ENCODE measurements at regions not wholly inside any gene's neighbourhood (a gene's known extent, or its start where the extent isn't known, plus 50 kb on each side); places are given as distances from the start of the nearest gene placed in this dataset.

DNA sequence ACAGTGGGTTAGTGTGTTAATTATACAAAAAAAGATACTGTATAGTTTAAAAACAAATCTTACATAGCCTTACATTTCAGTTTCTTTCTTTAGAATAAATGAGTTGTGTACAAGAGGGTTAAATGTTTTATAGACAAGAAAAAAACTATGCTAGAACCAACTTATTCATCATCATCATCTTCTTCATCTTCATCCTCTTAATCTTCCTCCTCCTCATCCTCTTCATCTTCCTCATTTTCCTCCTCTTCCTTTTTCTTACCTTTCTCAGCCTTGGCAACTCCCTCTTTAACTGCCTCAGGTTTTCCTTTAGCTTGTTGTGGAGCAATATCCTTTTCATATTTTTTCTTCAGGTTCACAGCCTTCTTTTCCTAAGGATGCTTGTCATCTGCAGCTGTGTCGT is 53.7 kb downstream of the RPS12 start:
- Histone ChIP-seq H3K27me3 (ENCODE audit: control insufficient read depth, insufficient read depth, low read length) (no peaks in the 10 kb centered on the region), H3K4me1 (ENCODE audit: control insufficient read depth, insufficient read depth, low read length) (no peaks in the 10 kb centered on the region), H3K4me3 (ENCODE audit: low read depth, low read length) (no peak overlapping the region), H3K27ac (ENCODE audit: low read depth, low read length) (no peak overlapping the region), H3K36me3 (ENCODE audit: control insufficient read depth, insufficient read depth, low read length) (no peaks in the 10 kb centered on the region), H3K9me3 (ENCODE audit: control insufficient read depth, insufficient read depth, low read length) (no peaks in the 10 kb centered on the region)
- no peak for DNase-seq (ENCODE audit: low read depth in 4 of 6, low spot score in 6 of 6)
- no CpG with 5 or more reads among the region's 1 CpG for WGBS (ENCODE audit: insufficient coverage)

DNA sequence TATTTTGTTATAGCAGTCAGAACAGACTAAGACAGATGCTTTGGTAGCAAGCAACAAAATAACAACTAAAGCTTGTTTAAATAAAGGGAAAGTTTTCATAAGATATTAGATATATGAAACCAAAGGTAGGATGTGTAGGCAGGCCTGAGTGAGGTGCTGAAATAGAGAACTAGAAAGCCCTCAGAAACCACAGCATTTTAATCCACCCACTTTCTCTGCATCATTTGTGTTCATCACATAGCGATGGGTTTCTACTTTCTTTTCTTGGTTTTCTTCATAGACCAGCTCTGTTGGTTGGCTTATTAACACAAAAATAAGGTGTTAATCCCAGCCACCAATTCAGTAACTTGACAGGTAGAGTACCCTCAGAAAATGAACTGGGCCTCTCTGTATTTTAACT is 58.6 kb downstream of the RPS12 start:
- H3K27me3 ChIP-seq (ENCODE audit: control insufficient read depth, insufficient read depth, low read length) = no peaks in the 10 kb centered on the region
- DNase-seq (ENCODE audit: low read depth in 4 of 6, low spot score in 6 of 6) = no peak
- H3K9me3 ChIP-seq (ENCODE audit: control insufficient read depth, insufficient read depth, low read length) = peaks cover 3% of the 10 kb centered on the region
- H3K4me1 ChIP-seq (ENCODE audit: control insufficient read depth, insufficient read depth, low read length) = no peaks in the 10 kb centered on the region
- no peak overlapping the region for H3K27ac ChIP-seq (ENCODE audit: low read depth, low read length)
- H3K36me3 ChIP-seq (ENCODE audit: control insufficient read depth, insufficient read depth, low read length) = no peaks in the 10 kb centered on the region
- H3K4me3 ChIP-seq (ENCODE audit: low read depth, low read length) = no peak overlapping the region
- WGBS (ENCODE audit: insufficient coverage) = no CpG with 5 or more reads among the region's 1 CpG

DNA sequence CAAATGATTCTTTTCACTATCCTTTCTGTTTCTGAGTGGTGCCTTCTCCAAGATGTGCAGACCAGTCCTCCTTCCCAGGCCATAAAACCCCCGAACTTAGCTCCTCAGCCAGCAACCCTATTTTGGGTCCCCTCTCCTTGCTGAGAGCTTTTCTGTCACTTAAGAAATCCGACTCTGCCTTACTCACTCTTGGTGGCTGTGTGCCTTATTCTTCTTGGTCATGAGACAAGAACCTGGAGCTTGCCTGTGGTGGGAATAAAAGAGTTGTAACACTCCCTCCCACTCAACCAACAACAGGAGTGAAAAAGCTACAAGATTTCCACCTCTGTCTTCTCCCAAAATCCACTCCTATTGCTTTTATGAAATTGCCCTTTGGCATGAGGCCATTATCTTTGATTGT is 62.6 kb downstream of the RPS12 start:
- Histone ChIP-seq H3K36me3 (ENCODE audit: control insufficient read depth, insufficient read depth, low read length) (no peaks in the 10 kb centered on the region), H3K27me3 (ENCODE audit: control insufficient read depth, insufficient read depth, low read length) (no peaks in the 10 kb centered on the region), H3K4me3 (ENCODE audit: low read depth, low read length) (no peak overlapping the region), H3K4me1 (ENCODE audit: control insufficient read depth, insufficient read depth, low read length) (no peaks in the 10 kb centered on the region), H3K27ac (ENCODE audit: low read depth, low read length) (no peak overlapping the region), H3K9me3 (ENCODE audit: control insufficient read depth, insufficient read depth, low read length) (peaks cover 3% of the 10 kb centered on the region)
- no peak for DNase-seq (ENCODE audit: low read depth in 4 of 6, low spot score in 6 of 6)
- WGBS (ENCODE audit: insufficient coverage) = 88% methylated on average over 1 of the region's 2 CpGs

DNA sequence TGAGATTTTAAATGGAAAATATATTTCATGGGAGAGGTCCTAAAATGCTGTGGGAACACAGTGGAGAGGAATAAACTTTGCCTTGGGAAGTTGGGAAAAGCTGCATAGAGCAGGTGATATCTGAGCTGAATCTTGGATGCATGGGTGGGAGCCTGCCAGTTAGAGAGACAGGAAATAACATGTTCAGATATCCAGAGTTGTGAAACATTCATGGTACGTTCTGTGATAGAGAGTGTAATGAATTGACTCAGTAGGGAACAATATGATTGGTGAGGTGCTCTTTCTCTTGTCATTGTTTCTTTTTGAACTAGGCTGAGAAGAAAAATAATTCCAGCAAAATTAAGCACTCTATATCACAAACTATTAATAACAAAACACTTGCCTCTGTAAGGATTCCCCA is 72.8 kb downstream of the RPS12 start:
- no peak overlapping the region for H3K4me3 ChIP-seq (ENCODE audit: low read depth, low read length)
- H3K4me1 ChIP-seq (ENCODE audit: control insufficient read depth, insufficient read depth, low read length) = no peaks in the 10 kb centered on the region
- 100% methylated on average over 1 of the region's 1 CpG for WGBS (ENCODE audit: insufficient coverage)
- no peak overlapping the region for H3K27ac ChIP-seq (ENCODE audit: low read depth, low read length)
- no peaks in the 10 kb centered on the region for H3K36me3 ChIP-seq (ENCODE audit: control insufficient read depth, insufficient read depth, low read length)
- no peaks in the 10 kb centered on the region for H3K27me3 ChIP-seq (ENCODE audit: control insufficient read depth, insufficient read depth, low read length)
- no peak for DNase-seq (ENCODE audit: low read depth in 4 of 6, low spot score in 6 of 6)
- H3K9me3 ChIP-seq (ENCODE audit: control insufficient read depth, insufficient read depth, low read length) = no peaks in the 10 kb centered on the region

DNA sequence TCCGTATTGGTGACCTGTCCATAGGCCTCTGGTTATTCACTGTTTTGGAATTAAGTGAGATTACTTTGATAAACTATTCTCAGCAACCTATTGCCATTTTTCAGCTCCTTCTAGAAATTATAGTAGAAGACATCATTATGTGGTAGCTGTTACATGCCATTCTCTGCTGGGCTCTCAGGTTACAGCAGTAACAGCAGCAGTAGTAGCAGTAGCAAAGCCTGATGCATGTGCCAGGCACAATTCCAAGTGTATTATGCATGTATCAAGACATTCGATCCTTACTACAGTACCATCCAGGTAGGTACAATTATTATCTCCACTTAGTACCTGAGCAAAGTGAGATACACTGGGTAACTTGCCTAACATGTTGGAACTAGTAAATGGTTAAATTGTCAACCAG is 74.3 kb downstream of the RPS12 start:
- DNase-seq (ENCODE audit: low read depth in 4 of 6, low spot score in 6 of 6) = no peak
- WGBS (ENCODE audit: insufficient coverage) = no CpG with 5 or more reads among the region's 2 CpGs
- H3K36me3 ChIP-seq (ENCODE audit: control insufficient read depth, insufficient read depth, low read length) = no peaks in the 10 kb centered on the region

DNA sequence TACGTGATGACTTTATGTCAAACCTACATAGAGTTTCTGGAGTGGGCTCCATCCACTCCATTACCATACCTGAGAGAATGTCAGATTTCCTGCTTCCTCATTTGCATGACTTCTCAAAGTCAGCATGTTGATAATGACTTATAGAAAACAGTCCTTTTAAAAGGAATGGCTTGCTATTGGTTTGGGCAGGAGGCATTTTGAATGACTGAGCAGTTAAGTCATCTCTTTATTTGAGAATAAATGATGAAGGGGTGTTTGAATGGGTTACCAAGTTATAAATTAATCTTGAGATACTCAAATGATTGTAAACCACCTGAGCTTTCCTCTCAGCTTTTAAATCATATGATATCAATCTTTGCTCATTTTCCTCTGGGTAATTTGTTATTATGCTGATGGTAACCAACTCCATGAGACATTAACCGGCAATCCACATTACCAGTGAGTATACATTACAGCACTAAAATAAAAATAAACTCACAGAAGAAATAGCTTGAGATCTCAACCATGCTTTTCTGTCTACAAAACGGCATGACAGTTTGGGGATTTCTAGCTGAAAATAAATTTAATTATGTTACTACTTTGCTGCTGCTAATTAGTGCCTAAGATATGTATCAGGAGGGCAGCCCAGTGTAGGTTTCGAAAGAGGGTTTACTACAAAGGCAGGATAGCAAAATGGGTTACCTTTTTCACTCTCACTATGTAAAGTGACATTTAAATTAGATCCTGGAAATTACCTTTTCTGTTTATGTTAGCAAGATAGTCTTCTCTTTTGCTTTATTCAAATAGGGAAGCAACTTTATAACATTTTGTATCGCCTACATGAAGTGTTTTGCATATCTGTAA is 78.8 kb downstream of the RPS12 start:
- Histone ChIP-seq H3K9me3 (ENCODE audit: control insufficient read depth, insufficient read depth, low read length) (no peaks in the 10 kb centered on the region), H3K4me3 (ENCODE audit: low read depth, low read length) (no peak overlapping the region), H3K27me3 (ENCODE audit: control insufficient read depth, insufficient read depth, low read length) (no peaks in the 10 kb centered on the region), H3K4me1 (ENCODE audit: control insufficient read depth, insufficient read depth, low read length) (peaks cover 7% of the 10 kb centered on the region), H3K27ac (ENCODE audit: low read depth, low read length) (no peak overlapping the region), H3K36me3 (ENCODE audit: control insufficient read depth, insufficient read depth, low read length) (no peaks in the 10 kb centered on the region)
- peak in 1 of 6 donors; percentile 72 for DNase-seq (ENCODE audit: low read depth in 4 of 6, low spot score in 6 of 6)
- 75% methylated on average over 1 of the region's 5 CpGs for WGBS (ENCODE audit: insufficient coverage)

More for the DNA sequence above, 74.3 kb downstream of the RPS12 start:
- Histone ChIP-seq H3K4me1 (ENCODE audit: control insufficient read depth, insufficient read depth, low read length) (no peaks in the 10 kb centered on the region), H3K4me3 (ENCODE audit: low read depth, low read length) (no peak overlapping the region), H3K27me3 (ENCODE audit: control insufficient read depth, insufficient read depth, low read length) (no peaks in the 10 kb centered on the region), H3K27ac (ENCODE audit: low read depth, low read length) (no peak overlapping the region), H3K9me3 (ENCODE audit: control insufficient read depth, insufficient read depth, low read length) (no peaks in the 10 kb centered on the region)

DNA sequence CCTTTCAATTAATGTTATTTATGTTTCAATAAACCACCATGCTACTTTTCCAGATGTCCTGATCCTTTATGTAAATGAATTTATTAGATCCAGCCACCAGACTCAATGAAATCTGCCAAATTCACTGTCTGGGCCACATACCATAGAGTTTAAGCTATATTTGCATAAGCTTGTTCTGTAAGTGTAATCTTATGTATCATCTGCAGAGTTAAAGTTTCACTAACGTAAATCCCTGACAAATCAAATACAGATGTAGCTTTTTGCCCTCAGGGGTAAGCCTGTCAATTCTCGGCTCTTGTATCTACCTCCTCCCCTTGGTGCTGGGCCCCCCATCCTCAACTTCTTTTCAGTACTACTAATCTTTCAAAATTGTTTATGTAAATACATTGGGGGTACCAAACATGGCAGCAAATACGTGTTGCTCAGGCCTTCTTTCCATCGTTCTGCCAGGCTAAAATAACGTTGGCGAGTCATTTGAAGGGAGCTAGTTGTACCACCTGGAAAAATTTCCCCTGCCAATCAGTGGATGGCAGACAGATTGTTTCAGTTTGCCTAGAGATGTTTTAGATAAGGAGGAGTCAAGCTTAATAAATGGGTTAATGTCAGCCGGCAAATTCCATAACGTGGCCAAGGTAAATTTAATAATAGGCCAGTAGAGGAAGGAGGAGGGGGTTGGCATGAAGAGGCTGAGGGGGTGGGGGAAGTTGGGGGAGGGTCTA is 79.6 kb downstream of the RPS12 start:
- WGBS (ENCODE audit: insufficient coverage) = no CpG with 5 or more reads among the region's 8 CpGs
- Histone ChIP-seq H3K9me3 (ENCODE audit: control insufficient read depth, insufficient read depth, low read length) (no peaks in the 10 kb centered on the region), H3K36me3 (ENCODE audit: control insufficient read depth, insufficient read depth, low read length) (no peaks in the 10 kb centered on the region), H3K4me1 (ENCODE audit: control insufficient read depth, insufficient read depth, low read length) (peaks cover 7% of the 10 kb centered on the region), H3K27me3 (ENCODE audit: control insufficient read depth, insufficient read depth, low read length) (no peaks in the 10 kb centered on the region), H3K27ac (ENCODE audit: low read depth, low read length) (no peak overlapping the region), H3K4me3 (ENCODE audit: low read depth, low read length) (no peak overlapping the region)
- DNase-seq (ENCODE audit: low read depth in 4 of 6, low spot score in 6 of 6) = no peak

DNA sequence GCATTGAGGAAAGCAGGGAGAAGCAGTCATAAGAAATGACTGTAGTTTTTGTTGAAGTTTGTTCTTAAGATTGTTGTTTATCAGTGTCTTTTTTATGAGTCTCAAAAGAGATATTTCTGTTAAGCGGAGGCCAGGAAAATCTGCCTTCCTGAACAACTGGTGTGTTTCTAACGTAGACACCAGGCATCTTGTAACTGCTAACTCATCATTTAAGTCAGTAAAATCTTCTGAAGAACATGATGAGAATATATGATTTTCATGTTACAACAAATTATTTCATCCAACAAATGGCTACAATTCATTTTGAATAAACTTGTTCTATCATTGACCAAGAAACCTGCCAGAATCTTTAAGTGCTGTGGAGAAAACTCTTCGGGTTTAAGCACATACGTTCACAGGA is 84.0 kb downstream of the RPS12 start:
- DNase-seq (ENCODE audit: low read depth in 4 of 6, low spot score in 6 of 6) = no peak
- H3K36me3 ChIP-seq (ENCODE audit: control insufficient read depth, insufficient read depth, low read length) = no peaks in the 10 kb centered on the region
- H3K4me1 ChIP-seq (ENCODE audit: control insufficient read depth, insufficient read depth, low read length) = peaks cover 7% of the 10 kb centered on the region
- no peaks in the 10 kb centered on the region for H3K9me3 ChIP-seq (ENCODE audit: control insufficient read depth, insufficient read depth, low read length)
- 60% methylated on average over 1 of the region's 4 CpGs for WGBS (ENCODE audit: insufficient coverage)
- no peak overlapping the region for H3K27ac ChIP-seq (ENCODE audit: low read depth, low read length)
- H3K4me3 ChIP-seq (ENCODE audit: low read depth, low read length) = no peak overlapping the region
- no peaks in the 10 kb centered on the region for H3K27me3 ChIP-seq (ENCODE audit: control insufficient read depth, insufficient read depth, low read length)

DNA sequence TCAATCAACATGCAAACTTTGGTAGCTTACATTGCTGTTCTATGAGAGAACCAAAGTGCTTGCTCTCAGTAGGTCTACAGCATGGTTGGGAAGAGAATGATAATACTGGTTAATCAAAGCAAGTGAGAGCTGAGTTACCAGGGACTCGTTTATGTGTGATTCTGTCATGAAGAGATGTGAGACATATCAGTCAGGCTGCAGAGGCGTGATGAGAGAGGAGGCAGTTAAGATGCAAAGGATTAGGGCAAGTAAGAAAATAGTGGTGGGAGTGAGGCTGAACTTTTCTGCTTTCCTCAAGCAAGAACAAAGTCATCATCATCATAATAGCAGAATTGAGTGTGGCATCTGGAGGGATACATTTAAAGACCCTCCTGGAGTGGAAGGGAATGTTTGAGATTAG is 86.5 kb downstream of the RPS12 start:
- H3K27ac ChIP-seq (ENCODE audit: low read depth, low read length) = no peak overlapping the region
- no peaks in the 10 kb centered on the region for H3K36me3 ChIP-seq (ENCODE audit: control insufficient read depth, insufficient read depth, low read length)
- 56% methylated on average over 1 of the region's 2 CpGs for WGBS (ENCODE audit: insufficient coverage)
- H3K9me3 ChIP-seq (ENCODE audit: control insufficient read depth, insufficient read depth, low read length) = no peaks in the 10 kb centered on the region
- H3K4me3 ChIP-seq (ENCODE audit: low read depth, low read length) = no peak overlapping the region
- peaks cover 7% of the 10 kb centered on the region for H3K4me1 ChIP-seq (ENCODE audit: control insufficient read depth, insufficient read depth, low read length)
- H3K27me3 ChIP-seq (ENCODE audit: control insufficient read depth, insufficient read depth, low read length) = no peaks in the 10 kb centered on the region
- DNase-seq (ENCODE audit: low read depth in 4 of 6, low spot score in 6 of 6) = no peak

DNA sequence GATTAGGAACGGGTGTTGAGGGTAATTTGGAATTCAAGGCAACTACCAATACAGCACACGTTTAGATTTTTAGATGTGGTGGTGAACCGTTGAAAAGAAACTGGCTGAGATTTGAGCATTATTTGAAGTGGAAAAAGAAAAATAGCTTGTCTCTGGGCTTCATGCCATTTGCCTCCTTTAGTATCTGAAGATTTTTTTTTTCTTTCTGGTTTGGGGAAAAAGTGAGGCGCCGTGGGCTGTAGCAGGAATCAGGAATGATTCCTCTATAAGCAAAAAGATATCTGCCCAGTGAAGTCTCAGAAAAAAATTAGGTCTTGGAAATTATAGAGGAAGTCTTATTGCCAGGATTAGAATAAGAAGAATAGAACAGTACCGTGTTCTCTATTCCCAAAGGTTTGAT is 88.5 kb downstream of the RPS12 start:
- DNase-seq (ENCODE audit: low read depth in 4 of 6, low spot score in 6 of 6) = peak in 2 of 6 donors; percentile 23 to 54
- H3K27me3 ChIP-seq (ENCODE audit: control insufficient read depth, insufficient read depth, low read length) = no peaks in the 10 kb centered on the region

More for the DNA sequence above, 88.5 kb downstream of the RPS12 start:
- no peak overlapping the region for H3K4me3 ChIP-seq (ENCODE audit: low read depth, low read length)
- no CpG with 5 or more reads among the region's 6 CpGs for WGBS (ENCODE audit: insufficient coverage)
- no peaks in the 10 kb centered on the region for H3K9me3 ChIP-seq (ENCODE audit: control insufficient read depth, insufficient read depth, low read length)
- H3K36me3 ChIP-seq (ENCODE audit: control insufficient read depth, insufficient read depth, low read length) = no peaks in the 10 kb centered on the region
- peaks cover 2% of the 10 kb centered on the region for H3K4me1 ChIP-seq (ENCODE audit: control insufficient read depth, insufficient read depth, low read length)
- H3K27ac ChIP-seq (ENCODE audit: low read depth, low read length) = no peak overlapping the region
